ENCODE measurements at regions not wholly inside any gene's neighbourhood (a gene's known extent, or its start where the extent isn't known, plus 50 kb on each side); places are given as distances from the start of the nearest gene placed in this dataset.

- TF ChIP-seq CREBBP (IDR thresholded peaks at IDR 0.05; ENCODE audit: low read depth, low read length) (no peak), ATF7 (IDR thresholded peaks at IDR 0.05) (no peak), NR2F6 (CRISPR knock-in tag; IDR thresholded peaks at IDR 0.05) (no peak)
These were observed 145.7 kb downstream of the MAGEB17 start for GRCh38 chrX:16312761-16313623.
